ENCODE measurements at regions not wholly inside any gene's neighbourhood (a gene's known extent, or its start where the extent isn't known, plus 50 kb on each side); places are given as distances from the start of the nearest gene placed in this dataset.
"Not testable (repeated sequence)": the region's sequence is repeated elsewhere in the genome, so short reads cannot be mapped to it uniquely, and the experiment has no call there.

GRCh38 chr4:64715741-64716140, 306.5 kb upstream of the TECRL start:
- no peak for DNase-seq

- no peak for DNase-seq
Measured at GRCh38 chr4:64713256-64713840, 304.1 kb upstream of the TECRL start.

GRCh38 chr4:64712590-64712989, 303.3 kb upstream of the TECRL start:
- no peak for DNase-seq

- no peak for DNase-seq
Measured at GRCh38 chr4:64705989-64706388, 296.7 kb upstream of the TECRL start.

- no peak for DNase-seq
Measured at GRCh38 chr4:64698171-64698570, 288.9 kb upstream of the TECRL start.

GRCh38 chr4:64682946-64683345, 273.7 kb upstream of the TECRL start:
- DNase-seq, result no peak

GRCh38 chr4:64682481-64682880, 273.2 kb upstream of the TECRL start:
- DNase-seq, result no peak

GRCh38 chr4:64673121-64673520, 263.9 kb upstream of the TECRL start:
- DNase-seq, result not testable (repeated sequence)

- no peak for DNase-seq
Measured at GRCh38 chr4:64670647-64671046, 261.4 kb upstream of the TECRL start.

- DNase-seq, result no peak
Measured at GRCh38 chr4:64643841-64644240, 234.6 kb upstream of the TECRL start.

GRCh38 chr4:64642936-64643335, 233.7 kb upstream of the TECRL start:
- DNase-seq, result no peak

GRCh38 chr4:64640402-64640801, 231.2 kb upstream of the TECRL start:
- not testable (repeated sequence) for DNase-seq

GRCh38 chr4:64625438-64625837, 216.2 kb upstream of the TECRL start:
- no peak for DNase-seq

- DNase-seq, result no peak
Measured at GRCh38 chr4:64617800-64618199, 208.6 kb upstream of the TECRL start.

- DNase-seq, result no peak
Measured at GRCh38 chr4:64614276-64614675, 205.0 kb upstream of the TECRL start.

GRCh38 chr4:64613046-64613445, 203.8 kb upstream of the TECRL start:
- no peak for DNase-seq

- DNase-seq, result no peak
Measured at GRCh38 chr4:64598066-64598465, 188.8 kb upstream of the TECRL start.

GRCh38 chr4:64594723-64595122, 185.5 kb upstream of the TECRL start:
- no peak for DNase-seq

- DNase-seq, result no peak
Measured at GRCh38 chr4:64588507-64588906, 179.3 kb upstream of the TECRL start.

- peak; percentile 24 for DNase-seq
Measured at GRCh38 chr4:64584981-64585557, 175.8 kb upstream of the TECRL start.

- no peak for DNase-seq
Measured at GRCh38 chr4:64584125-64584524, 174.9 kb upstream of the TECRL start.

- DNase-seq, result no peak
Measured at GRCh38 chr4:64582492-64582891, 173.2 kb upstream of the TECRL start.

GRCh38 chr4:64581422-64581821, 172.2 kb upstream of the TECRL start:
- DNase-seq, result no peak

GRCh38 chr4:64564126-64564525, 154.9 kb upstream of the TECRL start:
- no peak for DNase-seq

- no peak for DNase-seq
Measured at GRCh38 chr4:64559571-64559970, 150.3 kb upstream of the TECRL start.

Data from DMS153 (cell line).